IMR-90 (cell line): ENCODE measurements at regions not wholly inside any gene's neighbourhood (a gene's known extent, or its start where the extent isn't known, plus 50 kb on each side); places are given as distances from the start of the nearest gene placed in this dataset.

Experiments used
- ATAC-seq: fragments of 200-7000 bp; cut with Tn5 transposase; 2 replicates; pipeline ENCODE4 v1.9.1; 2020; ENCODE audit warnings: low read depth, mild to moderate bottlenecking, moderate library complexity
- BruUV-seq: library from RNA; stranded (reverse); fragments of 400-500 nt; replicated peaks from 2 replicates; lab custom pipeline; 2021; lab: Mats Ljungman, UMichigan
- CTCF ChIA-PET: fragments of 300-600 bp; formaldehyde crosslinking; extraction: SDS; loops from one replicate; lab custom pipeline; 2021; ENCODE audit warnings: antibody characterized with exemption; lab: Yijun Ruan, JAX
- POLR2A ChIA-PET: fragments of 300-600 bp; sonication (Branson Sonifier 250); formaldehyde crosslinking; loops from one replicate; lab custom pipeline; 2022; ENCODE audit warnings: antibody characterized with exemption; ENCODE audit not compliant: unreplicated experiment; lab: Charles Lee
- DNase-seq: peaks from one replicate; pipeline ENCODE4 v3.0.0; 2013
- H2AFZ ChIP-seq: replicated peaks from 2 replicates; pipeline ENCODE3; 2013; ENCODE audit warnings: low read length, mild to moderate bottlenecking; ENCODE audit not compliant: poor library complexity
- H2AK5ac ChIP-seq: 2 replicates; pipeline ENCODE4 v1.6.1; 2013; ENCODE audit warnings: low read depth, low read length, inconsistent platforms
- H2AK9ac ChIP-seq: replicated peaks from 2 replicates; pipeline ENCODE3; 2013; ENCODE audit warnings: mild to moderate bottlenecking, low read depth, low read length, moderate library complexity; ENCODE audit not compliant: poor library complexity
- H2BK120ac ChIP-seq: 2 replicates; pipeline ENCODE4 v1.6.1; 2013; ENCODE audit warnings: low read depth, low read length, inconsistent platforms
- H2BK15ac ChIP-seq: 3 replicates; pipeline ENCODE4 v1.6.1; 2013; ENCODE audit warnings: low read depth, low read length, inconsistent platforms
- H2BK20ac ChIP-seq: 2 replicates; pipeline ENCODE4 v1.6.1; 2013; ENCODE audit warnings: low read depth, mild to moderate bottlenecking, inconsistent platforms, low read length, moderate library complexity
- H2BK5ac ChIP-seq: 2 replicates; pipeline ENCODE4 v1.6.1; 2013; ENCODE audit warnings: mild to moderate bottlenecking, low read depth, low read length, inconsistent platforms; ENCODE audit not compliant: poor library complexity, severe bottlenecking
- H3K14ac ChIP-seq: replicated peaks from 2 replicates; pipeline ENCODE4 v1.6.1; 2013; ENCODE audit warnings: low read depth, low read length, inconsistent platforms
- H3K18ac ChIP-seq: 2 replicates; pipeline ENCODE4 v1.6.1; 2013; ENCODE audit warnings: low read depth, low read length, control low read depth
- H3K23ac ChIP-seq: 2 replicates; pipeline ENCODE4 v1.6.1; 2013; ENCODE audit warnings: low read depth, low read length, inconsistent platforms
- H3K27ac ChIP-seq: 2 replicates; pipeline ENCODE4 v1.5.1; 2013; ENCODE audit warnings: mild to moderate bottlenecking, control low read depth, low read length; ENCODE audit not compliant: insufficient read depth
- H3K27me3 ChIP-seq: 2 replicates; pipeline ENCODE4 v1.6.1; 2013; ENCODE audit warnings: low read length; ENCODE audit not compliant: control insufficient read depth, insufficient read depth
- H3K36me3 ChIP-seq: 2 replicates; pipeline ENCODE4 v1.6.1; 2013; ENCODE audit warnings: low read length, mixed read lengths; ENCODE audit not compliant: control insufficient read depth, insufficient read depth
- H3K4ac ChIP-seq: 2 replicates; pipeline ENCODE4 v1.6.1; 2013; ENCODE audit warnings: low read depth, low read length, inconsistent platforms
- H3K4me1 ChIP-seq: 2 replicates; pipeline ENCODE4 v1.6.1; 2013; ENCODE audit warnings: low read length, mixed read lengths; ENCODE audit not compliant: control insufficient read depth, insufficient read depth
- H3K4me2 ChIP-seq: 2 replicates; pipeline ENCODE4 v1.6.1; 2013; ENCODE audit warnings: low read depth, mild to moderate bottlenecking, control low read depth, low read length, moderate library complexity
- H3K4me3 ChIP-seq: 2 replicates; pipeline ENCODE4 v1.5.1; 2013; ENCODE audit warnings: low read depth, mild to moderate bottlenecking, control low read depth, low read length, moderate library complexity; ENCODE audit not compliant: insufficient read depth
- H3K56ac ChIP-seq: 2 replicates; pipeline ENCODE4 v1.6.1; 2013; ENCODE audit warnings: low read length, inconsistent platforms; ENCODE audit not compliant: insufficient read depth; ENCODE audit errors: extremely low read depth
- H3K79me1 ChIP-seq, 2 experiments: 2 replicates each; pipeline ENCODE4 v1.6.1; 2013; ENCODE audit warnings: low read length in 2 of 2, inconsistent platforms in 1 of 2, low read depth in 1 of 2
- H3K9ac ChIP-seq: 2 replicates; pipeline ENCODE4 v1.6.1; 2013; ENCODE audit warnings: low read depth, low read length, control low read depth
- H3K9me1 ChIP-seq: 2 replicates; pipeline ENCODE4 v1.6.1; 2013; ENCODE audit warnings: low read length, inconsistent platforms; ENCODE audit not compliant: insufficient read depth
- H3K9me3 ChIP-seq: 2 replicates; pipeline ENCODE4 v1.6.1; 2013; ENCODE audit warnings: low read length; ENCODE audit not compliant: control insufficient read depth, insufficient read depth
- H4K20me1 ChIP-seq: 2 replicates; pipeline ENCODE4 v1.6.1; 2013; ENCODE audit warnings: low read length, inconsistent platforms; ENCODE audit not compliant: insufficient read depth
- H4K5ac ChIP-seq: 2 replicates; pipeline ENCODE4 v1.6.1; 2013; ENCODE audit warnings: mild to moderate bottlenecking, low read depth, low read length, control low read depth
- H4K8ac ChIP-seq, 2 experiments: 2 replicates each; pipeline ENCODE4 v1.6.1; 2013; ENCODE audit warnings: low read depth in 2 of 2, low read length in 2 of 2, control low read depth in 1 of 2, inconsistent platforms in 1 of 2
- H4K91ac ChIP-seq: 2 replicates; pipeline ENCODE4 v1.6.1; 2013; ENCODE audit warnings: low read depth, low read length, inconsistent platforms; ENCODE audit not compliant: insufficient read depth
- BHLHE40 ChIP-seq: fragments of 150-350 bp; IDR thresholded peaks from 2 replicates; pipeline ENCODE4 v1.6.1; 2016; ENCODE audit warnings: mild to moderate bottlenecking, low read depth, low read length
- CEBPB ChIP-seq: IDR thresholded peaks from 2 replicates; pipeline ENCODE4 v1.6.1; 2012; ENCODE audit warnings: low read depth, low read length, improper control_type of control experiment
- CHD1 ChIP-seq: IDR thresholded peaks from 2 replicates; pipeline ENCODE4 v1.6.1; 2012; ENCODE audit warnings: low read depth, low read length, improper control_type of control experiment
- FOS ChIP-seq: fragments of 150-350 bp; IDR thresholded peaks from 2 replicates; pipeline ENCODE4 v1.6.1; 2016; ENCODE audit warnings: low read depth, low read length
- MAFK ChIP-seq: IDR thresholded peaks from 2 replicates; pipeline ENCODE4 v1.6.1; 2012; ENCODE audit warnings: low read depth, low read length, improper control_type of control experiment
- MAZ ChIP-seq: IDR thresholded peaks from 2 replicates; pipeline ENCODE4 v1.6.1; 2012; ENCODE audit warnings: low read depth, mild to moderate bottlenecking, low read length, improper control_type of control experiment, moderate library complexity, borderline replicate concordance
- MXI1 ChIP-seq: IDR thresholded peaks from 2 replicates; pipeline ENCODE4 v1.6.1; 2012; ENCODE audit warnings: low read depth, mild to moderate bottlenecking, low read length, moderate library complexity, borderline replicate concordance
- NFE2L2 ChIP-seq: fragments of 150-350 bp; IDR thresholded peaks from 2 replicates; pipeline ENCODE4 v1.6.1; 2016; ENCODE audit warnings: low read depth, mild to moderate bottlenecking, low read length
- POLR2A ChIP-seq: IDR thresholded peaks from 2 replicates; pipeline ENCODE4 v1.6.1; 2012; ENCODE audit warnings: mild to moderate bottlenecking, low read depth, low read length
- RAD21 ChIP-seq: IDR thresholded peaks from 2 replicates; pipeline ENCODE4 v1.6.1; 2012; ENCODE audit warnings: low read length, improper control_type of control experiment
- RCOR1 ChIP-seq: IDR thresholded peaks from 2 replicates; pipeline ENCODE4 v1.6.1; 2012; ENCODE audit warnings: mild to moderate bottlenecking, low read length, improper control_type of control experiment; ENCODE audit not compliant: insufficient replicate concordance
- RFX5 ChIP-seq: IDR thresholded peaks from 2 replicates; pipeline ENCODE4 v1.8.0; 2012; ENCODE audit warnings: low read depth, mild to moderate bottlenecking, low read length, moderate library complexity
- SMC3 ChIP-seq: fragments of 150-350 bp; IDR thresholded peaks from 2 replicates; pipeline ENCODE4 v1.6.1; 2016; ENCODE audit warnings: low read depth, mild to moderate bottlenecking, antibody characterized with exemption, low read length, moderate library complexity
- WGBS, 2 experiments: methylation state at CpG; one replicate each; pipeline versions ENCODE4 v1.1.5 to v1.1.7; 2013; ENCODE audit warnings: missing lambda C conversion rate in 2 of 2; ENCODE audit not compliant: insufficient read length in 1 of 2; ENCODE audit errors: extremely low coverage in 2 of 2; 5-methylcytosine and 5-hydroxymethylcytosine counted together
- dilution Hi-C: fragments of 300-500 bp; cut with HindIII; formaldehyde crosslinking; loops from one replicate; pipeline ENCODE4 v1.14.3; 2018; ENCODE audit warnings: low sequenced_read_pairs; ENCODE audit not compliant: unreplicated experiment
- in situ Hi-C: fragments of 300-500 bp; cut with MboI; formaldehyde crosslinking; loops from 3 replicates; pipeline ENCODE4 v1.14.3; 2019; ENCODE audit warnings: low sequenced_read_pairs, inconsistent platforms, mixed read lengths
- intact Hi-C: fragments of 100-400 bp; cut with micrococcal nuclease; formaldehyde crosslinking; loops from 2 replicates; pipeline ENCODE4 v1.10.0; 2022
- TF ChIP-seq, protein P1 (sequence below): conservative IDR thresholded peaks from 2 replicates; pipeline ENCODE4 v1.5.1; 2012; ENCODE audit warnings: mild to moderate bottlenecking, low read depth, low read length, improper control_type of control experiment
- TF ChIP-seq, protein P2 (sequence below): fragments of 150-350 bp; IDR thresholded peaks from 2 replicates; pipeline ENCODE4 v1.6.1; 2016; ENCODE audit warnings: low read depth, mild to moderate bottlenecking, low read length, moderate library complexity, borderline replicate concordance
- TF ChIP-seq, protein P3 (sequence below): fragments of 150-350 bp; IDR thresholded peaks from 2 replicates; pipeline ENCODE4 v1.6.1; 2017; ENCODE audit warnings: mild to moderate bottlenecking, antibody characterized with exemption, low read length, low read depth

DNA sequence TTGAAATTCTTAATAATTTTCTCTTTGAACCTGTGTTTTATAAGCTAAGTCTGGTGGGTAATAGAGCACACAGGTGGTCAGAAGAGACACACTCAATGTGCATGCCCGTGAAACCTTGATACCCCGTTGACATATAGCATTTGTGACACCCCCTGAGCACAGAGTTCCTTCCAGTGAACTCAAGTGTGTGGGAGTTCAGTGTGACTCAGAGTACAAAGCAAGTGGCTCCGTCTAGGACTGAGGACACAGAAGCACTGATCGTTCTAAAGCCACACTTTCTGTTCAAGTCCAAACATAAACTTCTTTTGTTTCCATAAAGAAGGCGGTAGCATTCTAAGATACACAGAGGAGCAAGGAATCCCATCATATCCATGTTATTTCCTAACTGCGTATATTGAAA is 523.6 kb downstream of the PID1 start:
- no peak overlapping the region for H2AK9ac ChIP-seq

More for the DNA sequence above, 523.6 kb downstream of the PID1 start:
- Histone ChIP-seq H3K56ac (no peak overlapping the region), H3K9me3 (0 out of 2 replicates have a peak, but pooled peaks cover 2% of the 10 kb centered on the region), H2BK20ac (no peak overlapping the region), H2BK120ac (no peak overlapping the region), H4K8ac (no peak overlapping the region), H2AFZ (no peak overlapping the region), H2AK5ac (no peak overlapping the region), H3K4me3 (no peak overlapping the region), H3K27me3 (no peaks in the 10 kb centered on the region), H3K79me1 (no peaks in the 10 kb centered on the region), H3K4me2 (no peak overlapping the region), H2BK15ac (no peak overlapping the region), H3K23ac (no peak overlapping the region), H3K36me3 (no peaks in the 10 kb centered on the region), H4K20me1 (no peaks in the 10 kb centered on the region), H3K4ac (no peak overlapping the region), H4K5ac (no peak overlapping the region), H3K9ac (no peak overlapping the region), H2BK5ac (no peak overlapping the region), H4K91ac (no peak overlapping the region), H3K9me1 (no peaks in the 10 kb centered on the region), H3K18ac (no peak overlapping the region), H3K14ac (no peak overlapping the region), H3K27ac (no peak overlapping the region), H3K4me1 (no peaks in the 10 kb centered on the region)
- no TSS peak for BruUV-seq
- ATAC-seq: no peak
- dilution Hi-C loops (no loop called here), in situ Hi-C loops (no loop called here), intact Hi-C loops (no loop called here)
- WGBS, 2 experiments: no CpG with 5 or more reads among the region's 6 CpGs
- ChIA-PET POLR2A (no interaction called here), CTCF (no interaction called here)
- TF ChIP-seq CEBPB (no peak), RFX5 (no peak), SMC3 (no peak), MXI1 (no peak), BHLHE40 (no peak), FOS (no peak), RCOR1 (no peak), NFE2L2 (no peak), CHD1 (no peak), RAD21 (no peak), MAZ (no peak), MAFK (no peak), POLR2A (no peak)
- TF ChIP-seq, protein P1, sequence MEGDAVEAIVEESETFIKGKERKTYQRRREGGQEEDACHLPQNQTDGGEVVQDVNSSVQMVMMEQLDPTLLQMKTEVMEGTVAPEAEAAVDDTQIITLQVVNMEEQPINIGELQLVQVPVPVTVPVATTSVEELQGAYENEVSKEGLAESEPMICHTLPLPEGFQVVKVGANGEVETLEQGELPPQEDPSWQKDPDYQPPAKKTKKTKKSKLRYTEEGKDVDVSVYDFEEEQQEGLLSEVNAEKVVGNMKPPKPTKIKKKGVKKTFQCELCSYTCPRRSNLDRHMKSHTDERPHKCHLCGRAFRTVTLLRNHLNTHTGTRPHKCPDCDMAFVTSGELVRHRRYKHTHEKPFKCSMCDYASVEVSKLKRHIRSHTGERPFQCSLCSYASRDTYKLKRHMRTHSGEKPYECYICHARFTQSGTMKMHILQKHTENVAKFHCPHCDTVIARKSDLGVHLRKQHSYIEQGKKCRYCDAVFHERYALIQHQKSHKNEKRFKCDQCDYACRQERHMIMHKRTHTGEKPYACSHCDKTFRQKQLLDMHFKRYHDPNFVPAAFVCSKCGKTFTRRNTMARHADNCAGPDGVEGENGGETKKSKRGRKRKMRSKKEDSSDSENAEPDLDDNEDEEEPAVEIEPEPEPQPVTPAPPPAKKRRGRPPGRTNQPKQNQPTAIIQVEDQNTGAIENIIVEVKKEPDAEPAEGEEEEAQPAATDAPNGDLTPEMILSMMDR: no peak
- TF ChIP-seq, protein P2, sequence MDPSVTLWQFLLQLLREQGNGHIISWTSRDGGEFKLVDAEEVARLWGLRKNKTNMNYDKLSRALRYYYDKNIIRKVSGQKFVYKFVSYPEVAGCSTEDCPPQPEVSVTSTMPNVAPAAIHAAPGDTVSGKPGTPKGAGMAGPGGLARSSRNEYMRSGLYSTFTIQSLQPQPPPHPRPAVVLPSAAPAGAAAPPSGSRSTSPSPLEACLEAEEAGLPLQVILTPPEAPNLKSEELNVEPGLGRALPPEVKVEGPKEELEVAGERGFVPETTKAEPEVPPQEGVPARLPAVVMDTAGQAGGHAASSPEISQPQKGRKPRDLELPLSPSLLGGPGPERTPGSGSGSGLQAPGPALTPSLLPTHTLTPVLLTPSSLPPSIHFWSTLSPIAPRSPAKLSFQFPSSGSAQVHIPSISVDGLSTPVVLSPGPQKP: no peak
- TF ChIP-seq, protein P3, sequence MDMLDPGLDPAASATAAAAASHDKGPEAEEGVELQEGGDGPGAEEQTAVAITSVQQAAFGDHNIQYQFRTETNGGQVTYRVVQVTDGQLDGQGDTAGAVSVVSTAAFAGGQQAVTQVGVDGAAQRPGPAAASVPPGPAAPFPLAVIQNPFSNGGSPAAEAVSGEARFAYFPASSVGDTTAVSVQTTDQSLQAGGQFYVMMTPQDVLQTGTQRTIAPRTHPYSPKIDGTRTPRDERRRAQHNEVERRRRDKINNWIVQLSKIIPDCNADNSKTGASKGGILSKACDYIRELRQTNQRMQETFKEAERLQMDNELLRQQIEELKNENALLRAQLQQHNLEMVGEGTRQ: no peak
- DNase-seq: no peak
